ENCODE measurements at regions not wholly inside any gene's neighbourhood (a gene's known extent, or its start where the extent isn't known, plus 50 kb on each side); places are given as distances from the start of the nearest gene placed in this dataset.

DNA sequence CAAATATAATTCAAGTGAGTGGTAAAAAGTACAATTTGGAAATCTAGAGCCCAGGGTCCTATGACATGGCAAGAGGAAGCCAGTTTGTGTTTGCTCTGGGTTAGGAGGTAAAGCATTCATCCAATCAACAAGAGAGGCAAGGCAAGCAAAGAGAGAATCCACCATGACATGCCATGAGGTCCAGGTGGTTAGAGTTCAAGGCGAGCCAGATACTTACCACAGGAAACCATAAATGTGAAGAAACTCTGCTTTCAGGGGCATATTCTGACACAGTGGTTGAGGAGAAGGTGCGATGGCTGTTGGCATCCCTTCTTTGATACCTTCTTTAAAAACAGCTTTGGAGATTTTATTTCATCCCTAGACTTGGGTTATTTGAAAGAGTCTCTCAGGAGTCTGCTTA is 193.8 kb upstream of the MAN1A1 start:
- H3K27me3 Mint-ChIP-seq (ENCODE audit: low read depth) = peaks cover 23% of the 10 kb centered on the region
- H3K9me3 Mint-ChIP-seq (ENCODE audit: low read depth) = no peaks in the 10 kb centered on the region
- no peak overlapping the region for H3K27ac Mint-ChIP-seq (ENCODE audit: unreplicated experiment)

DNA sequence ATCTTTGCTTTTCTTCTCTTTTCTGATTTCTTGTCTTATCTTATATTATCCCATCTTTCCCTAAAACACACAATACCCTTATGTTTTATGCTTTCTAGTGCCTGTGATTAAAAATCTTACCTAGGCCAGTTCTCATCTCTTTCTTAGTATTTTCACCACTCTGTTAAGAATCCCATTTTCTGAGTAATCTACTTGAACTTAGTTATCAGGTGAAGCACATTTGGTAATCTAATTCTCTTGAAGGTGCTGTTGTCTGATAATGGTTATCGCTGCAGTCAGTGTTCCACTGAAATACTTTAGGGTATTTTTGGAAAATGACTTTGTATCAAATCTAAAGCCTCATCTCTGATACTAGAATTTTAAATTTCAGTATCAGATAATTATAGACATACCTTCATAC is 192.5 kb upstream of the MAN1A1 start:
- H3K27me3 Mint-ChIP-seq (ENCODE audit: low read depth) = peaks cover 24% of the 10 kb centered on the region
- no peak for DNase-seq (ENCODE audit: low spot score)
- no peak overlapping the region for H3K27ac Mint-ChIP-seq (ENCODE audit: unreplicated experiment)
- no peak overlapping the region for H3K4me3 Mint-ChIP-seq (ENCODE audit: unreplicated experiment)
- no peaks in the 10 kb centered on the region for H3K9me3 Mint-ChIP-seq (ENCODE audit: low read depth)
- peaks cover 10% of the 10 kb centered on the region for H3K4me1 Mint-ChIP-seq (ENCODE audit: low read depth)
- TF ChIP-seq, protein P1, sequence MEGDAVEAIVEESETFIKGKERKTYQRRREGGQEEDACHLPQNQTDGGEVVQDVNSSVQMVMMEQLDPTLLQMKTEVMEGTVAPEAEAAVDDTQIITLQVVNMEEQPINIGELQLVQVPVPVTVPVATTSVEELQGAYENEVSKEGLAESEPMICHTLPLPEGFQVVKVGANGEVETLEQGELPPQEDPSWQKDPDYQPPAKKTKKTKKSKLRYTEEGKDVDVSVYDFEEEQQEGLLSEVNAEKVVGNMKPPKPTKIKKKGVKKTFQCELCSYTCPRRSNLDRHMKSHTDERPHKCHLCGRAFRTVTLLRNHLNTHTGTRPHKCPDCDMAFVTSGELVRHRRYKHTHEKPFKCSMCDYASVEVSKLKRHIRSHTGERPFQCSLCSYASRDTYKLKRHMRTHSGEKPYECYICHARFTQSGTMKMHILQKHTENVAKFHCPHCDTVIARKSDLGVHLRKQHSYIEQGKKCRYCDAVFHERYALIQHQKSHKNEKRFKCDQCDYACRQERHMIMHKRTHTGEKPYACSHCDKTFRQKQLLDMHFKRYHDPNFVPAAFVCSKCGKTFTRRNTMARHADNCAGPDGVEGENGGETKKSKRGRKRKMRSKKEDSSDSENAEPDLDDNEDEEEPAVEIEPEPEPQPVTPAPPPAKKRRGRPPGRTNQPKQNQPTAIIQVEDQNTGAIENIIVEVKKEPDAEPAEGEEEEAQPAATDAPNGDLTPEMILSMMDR (IDR thresholded peaks at IDR 0.05) = no peak
- H3K36me3 Mint-ChIP-seq (ENCODE audit: low read depth) = no peaks in the 10 kb centered on the region

More for the DNA sequence above, 193.8 kb upstream of the MAN1A1 start:
- peaks cover 10% of the 10 kb centered on the region for H3K4me1 Mint-ChIP-seq (ENCODE audit: low read depth)
- no peaks in the 10 kb centered on the region for H3K36me3 Mint-ChIP-seq (ENCODE audit: low read depth)
- no peak overlapping the region for H3K4me3 Mint-ChIP-seq (ENCODE audit: unreplicated experiment)
- TF ChIP-seq, protein P1 (IDR thresholded peaks at IDR 0.05) = no peak
- DNase-seq (ENCODE audit: low spot score) = no peak

DNA sequence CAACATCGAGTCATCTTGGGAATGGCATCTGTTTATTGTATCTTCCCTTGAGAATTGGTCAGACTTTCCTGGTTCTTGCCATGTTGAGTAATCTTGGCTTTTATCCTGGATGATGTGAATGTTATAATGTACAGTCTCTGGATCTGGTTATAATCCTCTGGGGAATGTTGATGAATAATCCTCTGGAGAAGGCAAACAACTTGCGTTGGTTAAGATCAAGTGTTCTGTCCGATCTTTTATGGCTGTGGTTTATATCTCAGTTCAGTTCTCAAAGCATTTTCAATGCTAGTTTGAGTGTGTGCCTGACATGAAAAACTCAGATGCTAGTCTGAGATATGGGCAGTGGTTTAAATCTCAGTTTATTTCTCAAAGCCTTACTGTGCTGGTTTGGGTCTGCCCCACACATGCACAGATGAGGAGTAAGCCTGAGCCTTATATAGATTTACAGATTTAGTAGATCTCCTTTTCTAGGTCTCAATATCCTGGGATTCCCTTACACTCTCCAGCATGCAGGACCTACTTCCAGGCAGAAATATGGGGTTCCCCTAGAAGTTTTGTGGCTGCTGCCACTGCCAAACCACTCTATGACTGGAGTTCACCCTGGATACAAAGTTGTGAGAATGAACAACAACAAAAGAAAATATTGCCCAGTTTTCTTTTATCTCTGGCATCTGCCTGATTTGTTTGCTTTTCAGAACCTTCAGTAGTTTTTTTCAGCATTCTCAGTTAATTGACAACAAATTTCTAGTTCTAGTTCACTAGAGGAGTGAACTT is 191.8 kb upstream of the MAN1A1 start:
- Mint-ChIP-seq H3K4me3 (ENCODE audit: unreplicated experiment) (no peak overlapping the region), H3K27me3 (ENCODE audit: low read depth) (peaks cover 29% of the 10 kb centered on the region), H3K4me1 (ENCODE audit: low read depth) (peaks cover 10% of the 10 kb centered on the region), H3K27ac (ENCODE audit: unreplicated experiment) (no peak overlapping the region), H3K36me3 (ENCODE audit: low read depth) (no peaks in the 10 kb centered on the region), H3K9me3 (ENCODE audit: low read depth) (no peaks in the 10 kb centered on the region)
- TF ChIP-seq, protein P1 (IDR thresholded peaks at IDR 0.05) = no peak
- no peak for DNase-seq (ENCODE audit: low spot score)

- no peak overlapping the region for H3K27ac Mint-ChIP-seq (ENCODE audit: unreplicated experiment)
- H3K27me3 Mint-ChIP-seq (ENCODE audit: low read depth) = peaks cover 29% of the 10 kb centered on the region
- H3K4me3 Mint-ChIP-seq (ENCODE audit: unreplicated experiment) = no peak overlapping the region
- no peak for DNase-seq (ENCODE audit: low spot score)
- TF ChIP-seq, protein P1 (IDR thresholded peaks at IDR 0.05) = no peak
- H3K4me1 Mint-ChIP-seq (ENCODE audit: low read depth) = peaks cover 10% of the 10 kb centered on the region
- no peaks in the 10 kb centered on the region for H3K36me3 Mint-ChIP-seq (ENCODE audit: low read depth)
- H3K9me3 Mint-ChIP-seq (ENCODE audit: low read depth) = no peaks in the 10 kb centered on the region
Measured at GRCh38 chr6:119540417-119540816, 190.9 kb upstream of the MAN1A1 start.

GRCh38 chr6:119539066-119539746 is 189.6 kb upstream of the MAN1A1 start:
- no peak for DNase-seq (ENCODE audit: low spot score)
- peaks cover 10% of the 10 kb centered on the region for H3K4me1 Mint-ChIP-seq (ENCODE audit: low read depth)
- H3K4me3 Mint-ChIP-seq (ENCODE audit: unreplicated experiment) = no peak overlapping the region

More at GRCh38 chr6:119539066-119539746, 189.6 kb upstream of the MAN1A1 start:
- TF ChIP-seq, protein P1 (IDR thresholded peaks at IDR 0.05) = no peak
- H3K36me3 Mint-ChIP-seq (ENCODE audit: low read depth) = no peaks in the 10 kb centered on the region
- no peaks in the 10 kb centered on the region for H3K9me3 Mint-ChIP-seq (ENCODE audit: low read depth)
- no peak overlapping the region for H3K27ac Mint-ChIP-seq (ENCODE audit: unreplicated experiment)
- H3K27me3 Mint-ChIP-seq (ENCODE audit: low read depth) = peaks cover 27% of the 10 kb centered on the region

Data from chondrocyte (in vitro differentiated cells).